HEK293T (cell line): ENCODE measurements at regions not wholly inside any gene's neighbourhood (a gene's known extent, or its start where the extent isn't known, plus 50 kb on each side); places are given as distances from the start of the nearest gene placed in this dataset.

Experiments used
- CTCF ChIA-PET: fragments of 350-600 bp; formaldehyde crosslinking; extraction: SDS; loops from one replicate; lab custom pipeline; 2021; ENCODE audit warnings: antibody characterized with exemption, inconsistent platforms; lab: Yijun Ruan, JAX
- POLR2A ChIA-PET: fragments of 350-600 bp; formaldehyde crosslinking; extraction: SDS; loops from one replicate; lab custom pipeline; 2020; ENCODE audit warnings: antibody characterized with exemption, inconsistent platforms; lab: Yijun Ruan, JAX
- DNase-seq: peaks from one replicate; pipeline ENCODE4 v3.0.0; 2012; ENCODE audit warnings: mixed read lengths; ENCODE audit errors: extremely low spot score
- ARNT ChIP-seq: fragments of 450-650 bp; IDR thresholded peaks from 2 replicates; pipeline ENCODE4 v1.6.1; 2017; ENCODE audit warnings: mild to moderate bottlenecking
- BHLHE40 ChIP-seq: fragments of 450-650 bp; IDR thresholded peaks from 2 replicates; pipeline ENCODE4 v1.6.1; 2016; ENCODE audit warnings: mild to moderate bottlenecking, moderate library complexity, borderline replicate concordance
- CTBP1 ChIP-seq: fragments of 450-650 bp; IDR thresholded peaks from 2 replicates; pipeline ENCODE4 v1.6.1; 2016; ENCODE audit warnings: borderline replicate concordance
- ELF4 ChIP-seq: fragments of 450-650 bp; IDR thresholded peaks from 2 replicates; pipeline ENCODE4 v1.6.1; 2017; ENCODE audit warnings: antibody characterized with exemption
- FOXA1 ChIP-seq: fragments of 450-650 bp; IDR thresholded peaks from 2 replicates; pipeline ENCODE4 v1.6.1; 2016; ENCODE audit warnings: mild to moderate bottlenecking
- FOXK2 ChIP-seq: fragments of 450-650 bp; IDR thresholded peaks from 2 replicates; pipeline ENCODE4 v1.6.1; 2016; ENCODE audit warnings: mild to moderate bottlenecking
- FOXM1 ChIP-seq: fragments of 450-650 bp; IDR thresholded peaks from 2 replicates; pipeline ENCODE4 v1.6.1; 2017; ENCODE audit warnings: mild to moderate bottlenecking, borderline replicate concordance
- HDGF ChIP-seq: fragments of 450-650 bp; IDR thresholded peaks from 2 replicates; pipeline ENCODE4 v1.6.1; 2017; ENCODE audit warnings: antibody characterized with exemption, borderline replicate concordance
- L3MBTL2 ChIP-seq: fragments of 450-650 bp; conservative IDR thresholded peaks from 2 replicates; pipeline ENCODE4 v1.6.1; 2016; ENCODE audit warnings: mild to moderate bottlenecking
- LEF1 ChIP-seq: fragments of 450-650 bp; IDR thresholded peaks from 2 replicates; pipeline ENCODE4 v1.6.1; 2017; ENCODE audit warnings: mild to moderate bottlenecking, borderline replicate concordance
- NFRKB ChIP-seq: fragments of 450-650 bp; IDR thresholded peaks from 2 replicates; pipeline ENCODE4 v1.6.1; 2016; ENCODE audit warnings: mild to moderate bottlenecking, moderate library complexity
- SP1 ChIP-seq: fragments of 450-650 bp; IDR thresholded peaks from 2 replicates; pipeline ENCODE4 v1.6.1; 2017
- SUZ12 ChIP-seq: fragments of 450-650 bp; IDR thresholded peaks from 2 replicates; pipeline ENCODE4 v1.6.1; 2016; ENCODE audit warnings: mild to moderate bottlenecking
- TARDBP ChIP-seq: fragments of 450-650 bp; IDR thresholded peaks from 2 replicates; pipeline ENCODE4 v1.6.1; 2016
- ZNF384 ChIP-seq: fragments of 450-650 bp; IDR thresholded peaks from 2 replicates; pipeline ENCODE4 v1.6.1; 2016
- TF ChIP-seq, protein P1 (sequence below): fragments of 450-650 bp; IDR thresholded peaks from 2 replicates; pipeline ENCODE4 v1.6.1; 2016

DNA sequence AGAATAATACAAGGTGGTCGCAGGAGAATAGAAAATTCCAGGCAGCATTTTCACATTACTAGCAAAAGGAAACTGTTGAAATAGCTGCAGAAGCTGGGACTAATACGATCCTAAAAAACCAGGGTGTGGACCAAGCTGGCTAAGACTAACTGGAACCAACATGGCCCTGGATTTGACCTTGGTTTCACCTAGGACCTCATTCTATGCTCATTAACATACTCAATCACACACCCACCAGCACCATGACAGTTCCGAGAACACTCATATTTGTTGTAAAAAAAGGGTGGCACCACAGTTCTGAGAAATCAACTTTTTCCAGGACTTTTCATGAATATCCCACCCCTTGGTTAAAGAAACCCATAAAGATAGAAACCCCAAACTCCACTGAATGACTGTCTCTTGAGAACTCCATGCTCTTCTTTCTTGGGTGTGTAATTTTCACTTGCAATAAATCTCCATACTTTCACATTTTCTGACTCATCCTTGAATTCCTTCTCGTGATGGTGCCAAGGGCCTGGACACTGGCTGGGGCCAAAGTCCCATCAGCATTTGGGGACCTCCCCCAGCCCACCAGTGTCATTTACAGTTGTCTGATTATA is 164.3 kb upstream of the CHST9 start:
- no peak for DNase-seq
- TF ChIP-seq ELF4 (no peak), L3MBTL2 (no peak), ZNF384 (no peak), SP1 (no peak), LEF1 (no peak), FOXA1 (no peak)
- TF ChIP-seq, protein P1, sequence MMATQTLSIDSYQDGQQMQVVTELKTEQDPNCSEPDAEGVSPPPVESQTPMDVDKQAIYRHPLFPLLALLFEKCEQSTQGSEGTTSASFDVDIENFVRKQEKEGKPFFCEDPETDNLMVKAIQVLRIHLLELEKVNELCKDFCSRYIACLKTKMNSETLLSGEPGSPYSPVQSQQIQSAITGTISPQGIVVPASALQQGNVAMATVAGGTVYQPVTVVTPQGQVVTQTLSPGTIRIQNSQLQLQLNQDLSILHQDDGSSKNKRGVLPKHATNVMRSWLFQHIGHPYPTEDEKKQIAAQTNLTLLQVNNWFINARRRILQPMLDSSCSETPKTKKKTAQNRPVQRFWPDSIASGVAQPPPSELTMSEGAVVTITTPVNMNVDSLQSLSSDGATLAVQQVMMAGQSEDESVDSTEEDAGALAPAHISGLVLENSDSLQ = no peak
- ChIA-PET POLR2A (no interaction called here), CTCF (no interaction called here)

DNA sequence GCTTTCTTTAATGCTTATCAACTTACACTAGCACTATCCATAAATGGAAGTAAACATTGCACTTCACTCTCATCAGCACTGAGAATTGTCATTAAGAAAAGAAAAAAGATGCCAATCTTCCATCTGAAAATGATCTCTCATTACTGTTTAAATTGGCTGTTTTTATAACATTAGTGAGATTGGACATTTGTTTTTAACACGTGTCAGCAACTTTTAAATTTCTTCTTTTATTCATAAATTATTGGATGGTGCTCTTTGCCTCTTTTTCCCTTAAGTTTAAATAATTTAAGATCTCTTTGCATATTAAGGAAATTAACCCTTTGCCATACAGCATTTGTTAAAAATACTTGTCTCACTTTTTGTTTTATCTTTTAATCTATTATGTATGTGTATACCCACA is 146.5 kb upstream of the CHST9 start:
- no peak for DNase-seq
- TF ChIP-seq, protein P1 = no peak
- no peak for TF ChIP-seq TARDBP
- TF ChIP-seq NFRKB = no peak
- TF ChIP-seq LEF1 = no peak
- no peak for TF ChIP-seq FOXM1
- no peak for TF ChIP-seq L3MBTL2
- TF ChIP-seq BHLHE40 = no peak
- TF ChIP-seq SP1 = no peak
- TF ChIP-seq ARNT = no peak
- no peak for TF ChIP-seq CTBP1
- TF ChIP-seq FOXK2 = no peak
- no peak for TF ChIP-seq FOXA1
- TF ChIP-seq SUZ12 = no peak
- ChIA-PET POLR2A (no interaction called here), CTCF (no interaction called here)

- no peak for DNase-seq
- TF ChIP-seq FOXM1 (no peak), TARDBP (no peak), FOXA1 (no peak)
- ChIA-PET CTCF (no interaction called here), POLR2A (no interaction called here)
These were observed 129.9 kb upstream of the CHST9 start for GRCh38 chr18:27314996-27315395.

DNA sequence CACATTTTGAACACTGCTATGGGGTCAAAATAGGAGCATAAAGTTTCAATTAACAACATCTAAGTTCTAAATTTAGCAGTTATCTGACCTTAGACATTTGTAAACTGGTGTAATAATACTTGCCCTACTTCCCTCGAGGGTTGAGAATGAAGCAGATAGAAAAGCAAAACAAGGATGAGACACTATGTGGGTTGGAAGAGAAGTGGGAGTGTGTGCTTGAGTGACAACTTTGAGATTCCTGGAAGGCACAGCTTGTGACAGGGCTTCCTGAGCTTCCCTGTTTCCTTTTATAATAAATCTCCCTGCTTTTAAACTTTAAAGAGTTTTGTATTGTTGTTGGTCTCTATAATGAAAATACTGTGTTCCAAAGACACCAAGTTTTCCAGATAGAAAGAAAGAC is 128.6 kb upstream of the CHST9 start:
- CTCF ChIA-PET = no interaction called here
- no peak for DNase-seq
- no peak for TF ChIP-seq SP1
- no peak for TF ChIP-seq L3MBTL2
- no peak for TF ChIP-seq FOXA1
- TF ChIP-seq BHLHE40 = no peak
- TF ChIP-seq TARDBP = no peak
- TF ChIP-seq, protein P1 = no peak
- no peak for TF ChIP-seq CTBP1
- no peak for TF ChIP-seq HDGF
- POLR2A ChIA-PET = no interaction called here

- ChIA-PET CTCF (no interaction called here), POLR2A (no interaction called here)
- no peak for DNase-seq
- TF ChIP-seq, protein P1 = no peak
- TF ChIP-seq ELF4 (no peak), TARDBP (no peak), FOXM1 (no peak), NFRKB (no peak), SUZ12 (no peak)
These were observed 127.7 kb upstream of the CHST9 start for GRCh38 chr18:27312853-27313252.

DNA sequence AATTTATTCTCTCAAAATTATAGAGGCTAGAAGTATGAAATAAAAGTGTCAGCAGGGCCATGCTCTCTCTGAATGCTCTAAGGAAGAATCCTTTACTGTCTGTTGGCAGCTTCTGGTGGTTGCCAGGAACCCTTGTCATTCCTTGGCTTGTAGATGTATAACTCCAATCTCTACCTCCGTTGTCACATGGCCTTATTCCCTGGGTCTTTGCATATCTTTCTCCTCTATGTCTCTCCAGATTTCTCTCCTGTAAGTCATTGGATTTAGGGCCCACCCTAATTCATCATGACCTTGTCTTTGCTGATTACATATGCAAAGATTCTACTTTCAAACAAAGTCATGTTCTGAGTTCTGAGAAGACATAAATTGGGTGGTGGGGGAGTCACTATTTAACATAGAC is 127.0 kb upstream of the CHST9 start:
- TF ChIP-seq LEF1 = no peak
- no peak for TF ChIP-seq FOXM1
- no peak for TF ChIP-seq HDGF
- TF ChIP-seq, protein P1 = no peak
- no peak for TF ChIP-seq SP1
- no peak for TF ChIP-seq FOXK2
- TF ChIP-seq NFRKB = no peak
- no peak for TF ChIP-seq CTBP1
- TF ChIP-seq ARNT = no peak
- no peak for TF ChIP-seq ZNF384
- no peak for TF ChIP-seq BHLHE40
- ChIA-PET CTCF (no interaction called here), POLR2A (no interaction called here)
- DNase-seq = no peak
